DMS153 (cell line): ENCODE measurements at regions not wholly inside any gene's neighbourhood (a gene's known extent, or its start where the extent isn't known, plus 50 kb on each side); places are given as distances from the start of the nearest gene placed in this dataset.
"Not testable (repeated sequence)": the region's sequence is repeated elsewhere in the genome, so short reads cannot be mapped to it uniquely, and the experiment has no call there.

ENCODE experiments used
- DNase-seq: peaks from one replicate; lab custom pipeline; 2025; lab: John Stamatoyannopoulos, UW

DNA sequence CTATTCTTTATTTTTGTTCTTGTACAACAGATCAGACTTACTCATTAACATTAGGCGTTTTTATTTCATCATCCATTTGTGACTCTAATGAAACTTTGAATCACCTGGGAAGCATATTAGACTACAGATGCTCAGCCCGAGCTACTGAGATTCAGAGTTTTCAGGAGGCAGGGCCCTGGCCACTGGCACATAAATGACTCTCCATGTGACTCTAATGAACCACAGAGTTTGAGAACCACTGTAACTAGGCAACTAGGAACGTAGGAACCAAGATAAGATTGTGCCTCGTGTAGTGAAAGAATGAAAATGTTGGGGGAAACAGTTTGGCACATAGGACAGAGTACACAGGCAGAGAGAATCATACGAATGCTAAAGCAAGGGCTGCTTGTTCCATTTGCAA is 405.9 kb upstream of the BTBD3 start:
- DNase-seq, result no peak

GRCh38 chr20:11513241-11513745 is 404.4 kb upstream of the BTBD3 start:
- not testable (repeated sequence) for DNase-seq

GRCh38 chr20:11516448-11516847 is 401.2 kb upstream of the BTBD3 start:
- DNase-seq, result no peak

DNA sequence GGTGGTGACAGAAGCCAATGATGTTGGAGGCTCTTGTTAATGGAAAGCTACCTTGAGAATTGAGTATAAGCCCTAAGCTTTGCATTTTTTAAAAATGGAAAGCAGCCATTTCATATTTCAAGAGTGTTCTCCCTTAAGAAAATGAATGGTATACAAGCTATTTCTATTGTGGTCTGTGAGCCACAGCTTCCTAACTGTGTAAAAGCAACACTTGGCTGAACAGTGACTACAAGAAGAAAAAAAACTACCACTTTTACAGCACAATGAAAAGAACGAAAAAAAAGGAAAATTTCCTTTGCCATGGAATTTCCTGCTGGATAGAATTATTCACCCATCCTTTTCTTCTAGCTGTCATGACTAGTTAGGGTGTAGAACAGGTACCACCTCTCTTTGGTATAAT is 397.1 kb upstream of the BTBD3 start:
- no peak for DNase-seq

DNA sequence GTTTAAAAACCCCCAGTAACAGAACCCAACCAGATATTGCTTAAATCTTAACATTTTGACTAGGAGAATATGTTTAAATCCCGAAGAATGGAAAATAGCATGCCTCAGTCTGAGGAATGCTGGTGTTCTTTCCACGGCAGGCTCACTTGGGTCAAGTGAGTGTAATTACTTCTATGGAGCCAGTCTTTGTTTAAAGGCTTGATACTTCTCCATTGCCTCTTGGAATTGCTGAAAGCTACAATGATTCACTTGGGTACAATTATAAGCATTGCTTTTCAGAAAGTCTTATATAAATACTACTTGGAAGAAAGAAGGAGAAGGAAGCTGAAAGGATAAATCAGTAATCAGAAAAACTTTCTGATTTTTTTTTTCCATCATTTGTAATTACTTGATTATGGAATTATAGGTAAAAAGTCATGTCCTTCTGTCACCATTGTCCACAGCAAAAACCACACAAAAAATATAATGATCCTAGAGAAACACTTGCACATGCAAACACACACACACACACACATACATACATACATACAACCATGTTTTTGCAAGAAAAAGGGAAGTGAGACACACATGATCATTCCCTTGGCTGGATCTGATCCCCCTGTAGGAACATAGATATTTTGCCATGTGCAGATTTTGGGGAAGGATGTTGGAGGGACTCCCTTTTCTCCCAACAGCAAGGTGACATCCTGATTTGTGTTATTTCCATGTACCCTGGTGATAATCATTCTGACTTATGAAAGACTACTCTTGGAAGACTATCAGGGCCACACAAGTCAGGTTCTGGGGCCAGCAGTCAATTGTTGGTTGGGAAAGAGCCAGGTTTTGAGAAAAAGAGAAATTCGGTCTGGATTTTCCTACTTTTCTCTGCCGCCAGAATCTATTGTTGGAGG is 396.0 kb upstream of the BTBD3 start:
- DNase-seq, result no peak

DNA sequence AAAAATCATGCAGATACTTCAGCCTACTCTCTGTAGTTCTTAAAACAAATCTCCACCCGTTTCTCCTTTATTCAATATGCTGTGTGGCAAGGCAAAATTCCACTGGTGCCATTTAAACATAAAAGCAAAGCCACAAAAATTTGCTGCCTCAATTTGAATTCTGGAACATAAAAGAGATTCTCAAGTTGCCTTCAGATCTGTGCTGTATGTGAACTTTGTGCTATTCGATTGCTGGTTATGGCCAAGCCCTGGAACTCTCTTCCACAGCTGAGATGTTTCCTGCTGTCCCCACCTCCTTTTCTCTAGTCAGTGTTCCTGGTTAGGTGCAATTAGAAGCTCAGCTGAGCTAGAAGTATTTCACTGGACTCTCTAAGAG is 395.3 kb upstream of the BTBD3 start:
- DNase-seq, result no peak

DNA sequence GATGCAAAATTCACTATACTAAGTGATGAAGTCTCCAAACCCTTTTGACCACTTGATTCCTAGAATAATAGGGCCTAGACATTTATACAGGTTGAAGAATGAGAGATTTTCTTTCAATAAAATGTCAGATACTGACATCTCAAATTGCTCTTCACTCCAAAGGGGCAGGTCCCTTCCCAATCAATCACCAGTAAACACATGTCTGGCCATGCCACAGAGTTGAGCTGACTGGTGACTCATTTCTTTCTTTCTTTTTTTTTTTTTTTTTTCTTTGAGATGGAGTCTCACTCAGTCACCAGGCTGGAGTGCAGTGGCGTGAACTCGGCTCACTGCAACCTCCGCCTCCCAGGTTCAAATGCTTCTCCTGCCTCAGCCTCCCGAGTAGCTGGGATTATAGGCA is 388.6 kb upstream of the BTBD3 start:
- no peak for DNase-seq

DNA sequence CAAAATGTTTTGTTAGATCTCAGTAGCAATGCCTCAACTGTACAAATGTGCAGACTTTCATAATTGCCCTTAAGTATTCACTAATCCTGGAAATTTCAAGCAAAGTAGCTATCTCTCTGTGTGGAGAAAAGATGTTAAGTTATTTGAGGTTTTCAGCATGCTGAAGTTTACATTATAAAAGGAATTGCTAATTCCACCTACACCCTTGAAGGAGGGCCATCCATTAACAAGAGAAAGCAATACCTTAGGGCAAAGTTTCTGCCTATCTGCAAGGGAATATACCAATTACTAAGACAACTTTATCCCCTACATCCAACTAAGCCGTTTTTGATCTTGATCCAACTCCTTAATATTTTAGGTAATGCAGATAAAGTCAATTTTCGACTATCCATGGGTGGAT is 380.7 kb upstream of the BTBD3 start:
- no peak for DNase-seq

GRCh38 chr20:11539450-11539849 is 378.2 kb upstream of the BTBD3 start:
- DNase-seq, result no peak

DNA sequence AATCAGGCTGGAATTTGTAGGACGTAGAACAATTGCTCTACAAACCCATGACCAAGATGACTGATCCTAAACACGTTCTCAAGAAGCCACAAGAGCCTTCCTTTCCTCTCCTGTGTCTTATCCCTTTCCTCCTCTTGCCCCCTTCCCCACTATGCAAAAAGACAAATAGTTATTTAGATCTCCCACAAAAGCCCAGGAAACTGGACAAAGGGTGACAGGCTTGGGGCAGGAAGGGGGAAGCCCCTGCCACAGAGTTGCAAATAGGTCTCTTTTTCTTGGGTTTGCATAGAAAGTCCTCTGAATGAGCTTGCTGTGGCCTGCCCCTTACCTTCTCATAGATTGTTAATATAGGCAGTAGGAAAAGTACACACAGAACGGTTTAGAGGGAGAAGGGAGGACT is 377.1 kb upstream of the BTBD3 start:
- no peak for DNase-seq

DNA sequence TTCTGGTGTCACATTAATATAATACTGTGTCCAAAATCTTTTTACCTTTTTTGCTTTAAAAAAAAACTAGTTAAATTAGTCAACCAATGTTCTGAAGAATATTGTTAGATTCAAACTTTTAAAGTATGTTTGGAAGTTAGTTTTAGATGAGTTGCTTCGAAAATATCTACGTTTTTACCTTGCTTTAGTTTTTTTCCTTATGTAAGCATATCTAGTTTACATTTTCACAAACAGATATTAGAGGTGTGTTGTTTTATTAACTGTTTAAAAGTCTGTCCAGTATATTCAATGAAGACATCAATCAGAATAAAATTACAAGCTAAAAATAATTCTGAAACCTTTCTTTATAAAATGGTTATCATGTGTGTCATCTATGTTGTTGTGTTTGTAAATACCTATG is 375.0 kb upstream of the BTBD3 start:
- no peak for DNase-seq

GRCh38 chr20:11544029-11544678 is 373.5 kb upstream of the BTBD3 start:
- DNase-seq, result peak; percentile 53

GRCh38 chr20:11546939-11547338 is 370.8 kb upstream of the BTBD3 start:
- DNase-seq, result no peak

DNA sequence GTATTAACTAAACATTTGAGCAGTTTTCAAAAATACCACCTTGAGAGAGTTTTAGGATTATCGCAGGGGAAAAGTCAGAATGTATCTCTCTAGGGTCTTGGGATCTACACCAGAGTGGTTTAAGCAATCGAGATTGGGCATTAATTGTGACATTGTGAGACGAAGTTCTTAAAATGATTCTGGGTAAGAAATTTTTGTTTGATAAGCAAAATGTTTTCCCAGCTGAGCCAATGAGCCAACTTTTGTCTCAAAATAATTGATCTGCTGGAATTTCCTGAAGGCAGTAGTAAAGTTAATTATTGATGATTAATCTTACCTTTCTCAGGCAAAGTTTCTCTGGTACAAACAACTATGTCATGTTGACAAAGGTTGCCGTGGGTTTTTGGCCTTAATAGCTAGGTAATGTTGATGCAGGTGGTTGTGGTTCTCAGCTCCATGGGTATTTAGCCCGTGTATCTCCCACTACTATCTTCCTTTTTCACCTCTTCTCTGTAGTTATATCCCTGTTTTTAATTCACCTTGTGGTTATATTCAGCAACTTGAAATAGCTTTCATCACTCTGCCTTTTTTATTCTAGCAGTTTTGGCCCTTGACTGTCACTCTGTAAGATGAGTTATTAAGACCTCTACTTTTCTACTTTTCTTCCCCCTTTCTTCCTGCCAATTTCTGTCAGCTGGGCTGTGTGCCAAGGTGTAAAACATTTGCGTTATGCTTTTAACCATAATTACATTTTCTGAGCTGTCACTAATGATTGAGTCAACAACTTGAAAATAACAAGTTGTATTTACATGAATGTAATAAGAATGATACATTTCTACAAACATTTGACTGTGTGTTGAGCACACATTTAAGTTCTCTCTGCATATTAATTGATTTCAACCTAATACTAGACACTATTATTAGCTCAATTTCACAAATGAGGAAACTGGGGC is 368.3 kb upstream of the BTBD3 start:
- DNase-seq, result no peak

DNA sequence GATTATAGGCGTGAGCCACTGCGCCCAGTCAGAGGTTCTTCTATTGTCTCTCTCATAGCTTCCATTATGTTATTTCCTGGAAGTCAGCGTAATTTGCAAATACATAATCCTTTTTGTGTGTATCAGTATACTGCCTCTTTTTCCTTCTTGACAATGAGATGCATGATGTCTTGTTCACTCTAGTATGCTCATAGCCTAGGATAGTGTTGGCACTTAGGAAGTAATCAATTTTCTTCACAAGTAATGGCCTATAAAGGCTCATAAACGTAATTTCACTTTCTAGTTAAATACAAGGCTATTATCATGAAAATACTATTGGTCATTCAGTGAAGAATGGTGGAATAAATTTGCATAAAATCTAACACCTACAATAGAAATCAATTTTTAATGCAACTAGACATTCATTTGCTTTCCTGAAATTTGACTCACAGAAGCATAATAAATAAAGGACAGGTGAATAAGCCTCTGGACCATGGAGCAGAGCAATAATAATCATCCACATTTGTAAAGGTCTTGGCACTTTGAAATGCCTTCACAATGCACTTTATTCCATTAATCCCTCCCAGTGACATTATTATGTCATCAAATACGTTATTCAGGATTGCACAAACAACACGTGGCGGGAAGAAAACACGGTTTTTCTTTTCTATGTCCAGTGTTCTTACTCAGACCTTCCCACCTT is 366.9 kb upstream of the BTBD3 start:
- no peak for DNase-seq

- DNase-seq, result no peak
Measured at GRCh38 chr20:11551479-11551878, 366.2 kb upstream of the BTBD3 start.

GRCh38 chr20:11553603-11554002 is 364.1 kb upstream of the BTBD3 start:
- DNase-seq, result no peak

- DNase-seq, result no peak
Measured at GRCh38 chr20:11555510-11555909, 362.2 kb upstream of the BTBD3 start.

GRCh38 chr20:11556410-11556809 is 361.3 kb upstream of the BTBD3 start:
- no peak for DNase-seq

- DNase-seq, result no peak
Measured at GRCh38 chr20:11564491-11564890, 353.2 kb upstream of the BTBD3 start.

DNA sequence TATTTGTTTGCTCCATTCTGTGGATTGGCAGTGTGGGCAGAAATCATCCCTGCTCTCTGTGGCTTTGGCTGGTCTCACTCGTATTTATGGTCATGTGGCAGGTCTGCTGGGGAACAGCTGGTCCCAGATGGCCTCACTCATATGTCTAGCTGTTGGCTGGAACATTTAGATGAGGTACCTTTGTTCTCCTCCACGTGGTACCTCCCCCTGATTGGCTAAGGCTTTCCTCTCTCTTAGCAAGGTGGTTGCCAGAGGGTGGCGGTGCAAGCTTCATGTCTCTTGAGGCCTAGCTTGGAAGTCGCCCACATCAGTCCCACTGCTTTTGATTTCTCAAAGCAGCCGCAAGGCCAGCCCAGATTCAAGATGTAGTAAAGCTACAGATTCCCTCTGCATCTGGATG is 348.5 kb upstream of the BTBD3 start:
- no peak for DNase-seq

- DNase-seq, result no peak
Measured at GRCh38 chr20:11573507-11573906, 344.2 kb upstream of the BTBD3 start.
